AG10803 (cell line): ENCODE measurements at regions not wholly inside any gene's neighbourhood (a gene's known extent, or its start where the extent isn't known, plus 50 kb on each side); places are given as distances from the start of the nearest gene placed in this dataset.

Experiments used
- DNase-seq: peaks from one replicate; pipeline ENCODE4 v3.0.0; 2010; ENCODE audit warnings: low read depth
- H3K4me3 ChIP-seq: 2 replicates; pipeline ENCODE4 v1.5.1; 2011; ENCODE audit warnings: mild to moderate bottlenecking, low read length, control low read depth
- CTCF ChIP-seq: conservative IDR thresholded peaks from 2 replicates; pipeline ENCODE4 v1.5.1; 2011; ENCODE audit warnings: mild to moderate bottlenecking, low read length, control low read depth, inconsistent platforms

- peak; percentile 65 for DNase-seq
- H3K4me3 ChIP-seq, result no peak overlapping the region
- TF ChIP-seq CTCF, result no peak
Observed at GRCh38 chr20:56801971-56802755, 173.1 kb downstream of the TFAP2C start.

DNA sequence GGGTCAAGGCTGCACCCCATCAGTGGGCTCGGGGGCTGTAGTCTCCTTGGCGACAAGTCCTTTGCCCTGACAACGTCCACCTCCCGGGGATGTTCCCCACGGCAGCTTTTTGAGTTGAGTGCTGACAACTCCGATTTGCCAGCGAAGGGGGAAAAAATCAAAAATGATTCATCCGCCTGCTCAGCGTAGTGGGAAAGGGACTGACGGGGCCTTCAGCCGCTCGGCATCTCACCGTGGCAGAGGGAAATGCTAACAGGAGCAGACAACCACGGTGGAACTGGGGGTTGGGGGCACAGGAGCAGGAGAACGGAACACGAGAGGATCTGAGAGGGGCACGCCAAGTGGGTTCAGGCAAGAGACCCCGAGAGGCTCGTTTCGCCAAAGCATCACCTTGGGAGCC, 173.7 kb downstream of the TFAP2C start:
- DNase-seq, result no peak
- no peak overlapping the region for H3K4me3 ChIP-seq
- no peak for TF ChIP-seq CTCF

DNA sequence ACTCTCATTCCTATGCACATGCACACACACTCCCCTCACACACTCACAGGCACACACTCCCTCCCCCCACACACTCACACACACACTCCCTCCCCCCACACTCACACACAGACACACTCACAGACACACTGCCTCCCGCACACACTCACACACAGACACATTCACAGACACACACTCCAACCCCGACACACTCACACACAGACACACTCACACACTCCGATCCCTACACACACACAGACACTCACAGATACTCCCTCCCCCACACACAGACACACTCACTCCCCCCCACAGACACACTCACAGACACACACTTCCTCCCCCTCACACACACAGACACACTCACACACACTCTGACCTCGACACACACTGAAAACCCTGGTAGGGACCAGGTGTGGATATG, 176.2 kb downstream of the TFAP2C start:
- DNase-seq, result no peak
- TF ChIP-seq CTCF, result no peak
- H3K4me3 ChIP-seq, result no peak overlapping the region

DNA sequence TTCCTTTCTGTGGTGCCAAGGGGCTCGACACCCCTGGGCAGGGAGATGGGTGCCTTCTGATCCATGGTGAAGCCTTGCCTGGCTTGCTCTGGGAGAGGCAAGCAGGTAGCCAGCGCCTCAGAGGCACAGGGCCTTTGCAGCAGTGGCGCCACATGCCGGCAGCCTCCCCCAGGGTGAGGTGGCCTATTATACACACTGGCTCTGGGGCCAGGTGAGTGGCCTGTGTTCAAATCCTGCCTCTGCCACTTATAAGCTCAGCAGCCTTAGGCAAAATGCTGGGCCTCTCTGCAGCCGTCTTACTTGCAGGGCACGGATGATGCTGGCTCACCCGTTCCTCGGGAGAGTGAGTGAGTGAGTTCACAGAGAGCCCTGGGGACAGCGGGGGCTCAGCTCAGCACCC, 176.9 kb downstream of the TFAP2C start:
- DNase-seq, result no peak
- no peak for TF ChIP-seq CTCF
- H3K4me3 ChIP-seq, result no peak overlapping the region

DNA sequence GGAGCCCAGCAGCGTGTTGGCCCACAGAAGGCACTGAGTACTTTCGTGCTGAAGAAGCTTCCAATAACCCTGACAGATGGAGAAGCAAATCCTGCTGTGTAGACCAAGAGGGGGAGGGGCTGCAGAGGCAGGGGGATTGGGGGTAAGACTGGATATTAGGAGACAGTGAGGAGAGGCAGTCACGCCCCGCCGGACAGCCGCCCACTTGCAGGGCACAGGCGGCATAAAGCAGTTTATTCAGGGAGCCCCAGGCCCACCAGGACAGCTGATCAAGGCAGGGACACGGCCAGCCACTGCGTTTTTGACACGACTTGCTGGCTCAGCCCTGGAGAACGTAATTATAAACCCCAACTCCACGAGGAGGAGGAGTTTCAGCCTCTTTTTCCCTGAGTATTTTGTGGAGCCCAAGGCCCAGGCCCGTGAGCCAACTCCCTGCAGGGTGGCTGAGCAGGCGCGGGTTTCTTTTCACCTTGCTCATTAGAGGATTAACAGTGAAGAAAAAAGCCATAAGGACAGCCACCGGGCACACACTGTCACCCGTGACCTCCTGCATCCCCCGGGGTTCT, 177.9 kb downstream of the TFAP2C start:
- DNase-seq, result no peak
- no peak overlapping the region for H3K4me3 ChIP-seq
- TF ChIP-seq CTCF, result no peak

GRCh38 chr20:56808117-56808725, 179.1 kb downstream of the TFAP2C start:
- no peak for DNase-seq
- no peak for TF ChIP-seq CTCF
- no peak overlapping the region for H3K4me3 ChIP-seq

- no peak for TF ChIP-seq CTCF
- no peak for DNase-seq
- H3K4me3 ChIP-seq, result no peak overlapping the region
Observed at GRCh38 chr20:56808732-56809131, 179.6 kb downstream of the TFAP2C start.
